ENCODE measurements at regions not wholly inside any gene's neighbourhood (a gene's known extent, or its start where the extent isn't known, plus 50 kb on each side); places are given as distances from the start of the nearest gene placed in this dataset.
"Not testable (repeated sequence)": the region's sequence is repeated elsewhere in the genome, so short reads cannot be mapped to it uniquely, and the experiment has no call there.

DNA sequence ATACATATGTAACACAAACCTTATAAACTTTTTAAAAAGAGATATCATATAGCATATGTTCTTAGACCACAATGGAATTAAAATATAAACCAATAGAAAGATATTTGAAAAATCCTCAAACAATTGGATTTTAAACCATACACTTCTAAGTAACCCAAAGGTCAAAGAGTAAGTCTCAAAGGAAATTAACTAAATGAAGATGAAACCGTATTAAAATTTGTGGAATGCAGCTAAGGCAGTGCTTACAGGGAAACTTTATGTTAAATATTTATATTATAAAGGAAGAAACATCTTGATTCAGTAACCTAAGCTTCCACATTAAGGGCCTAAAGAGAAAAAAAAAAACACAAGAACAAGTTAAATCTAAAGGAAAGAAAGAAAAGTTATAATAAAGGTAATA is 966.1 kb downstream of the SLC4A3 start:
- Histone ChIP-seq H3K4me1 (ENCODE audit: control insufficient read depth, insufficient read depth, low read length) (no peaks in the 10 kb centered on the region), H3K27me3 (ENCODE audit: control insufficient read depth, insufficient read depth, low read length) (no peaks in the 10 kb centered on the region), H3K36me3 (ENCODE audit: control insufficient read depth, insufficient read depth, low read length) (no peaks in the 10 kb centered on the region), H3K9ac (ENCODE audit: low read length) (no peak overlapping the region), H3K4me3 (ENCODE audit: low read depth, low read length) (no peak overlapping the region), H3K27ac (ENCODE audit: low read depth, low read length) (no peak overlapping the region), H3K9me3 (ENCODE audit: control insufficient read depth, insufficient read depth, low read depth, low read length) (no peaks in the 10 kb centered on the region)

DNA sequence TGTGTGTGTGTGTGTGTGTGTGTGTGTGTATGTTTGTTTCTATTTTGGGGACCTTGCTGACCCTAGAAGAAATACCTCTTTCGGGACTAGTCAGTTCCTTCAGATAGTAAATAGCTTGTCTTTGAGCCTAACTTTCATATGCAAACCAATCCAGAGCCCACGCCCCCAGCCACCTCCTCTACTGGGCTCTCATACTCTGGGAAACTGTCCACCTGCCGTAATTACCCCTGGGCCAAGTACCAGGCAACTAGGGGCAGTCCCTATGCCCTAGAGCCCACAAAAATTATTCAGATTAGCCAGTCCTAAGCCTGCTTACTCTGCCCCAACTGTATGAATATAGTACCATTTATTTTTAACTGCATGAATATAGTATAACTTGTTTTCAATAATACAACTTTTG is 970.4 kb downstream of the EPHA4 start:
- H3K9me3 ChIP-seq (ENCODE audit: control insufficient read depth, insufficient read depth, low read depth, low read length), result no peaks in the 10 kb centered on the region
- H3K27ac ChIP-seq (ENCODE audit: low read depth, low read length), result no peak overlapping the region
- no peaks in the 10 kb centered on the region for H3K36me3 ChIP-seq (ENCODE audit: control insufficient read depth, insufficient read depth, low read length)
- H3K9ac ChIP-seq (ENCODE audit: low read length), result no peak overlapping the region
- no peaks in the 10 kb centered on the region; the same call in 1 of the 2 replicates for H3K4me1 ChIP-seq (ENCODE audit: control insufficient read depth, insufficient read depth, low read length)
- no peaks in the 10 kb centered on the region for H3K27me3 ChIP-seq (ENCODE audit: control insufficient read depth, insufficient read depth, low read length)
- H3K4me3 ChIP-seq (ENCODE audit: low read depth, low read length), result no peak overlapping the region

- H3K27me3 ChIP-seq (ENCODE audit: control insufficient read depth, insufficient read depth, low read length); H3K4me1 ChIP-seq (ENCODE audit: control insufficient read depth, insufficient read depth, low read length); H3K9ac ChIP-seq (ENCODE audit: low read length); H3K9me3 ChIP-seq (ENCODE audit: control insufficient read depth, insufficient read depth, low read depth, low read length); H3K27ac ChIP-seq (ENCODE audit: low read depth, low read length); H3K4me3 ChIP-seq (ENCODE audit: low read depth, low read length); H3K36me3 ChIP-seq (ENCODE audit: control insufficient read depth, insufficient read depth, low read length): not testable (repeated sequence)
These were observed 959.1 kb downstream of the EPHA4 start for GRCh38 chr2:220613004-220613403.

GRCh38 chr2:220614064-220614463 is 958.0 kb downstream of the EPHA4 start:
- Histone ChIP-seq H3K36me3 (ENCODE audit: control insufficient read depth, insufficient read depth, low read length) (no peaks in the 10 kb centered on the region), H3K27ac (ENCODE audit: low read depth, low read length) (no peak overlapping the region), H3K27me3 (ENCODE audit: control insufficient read depth, insufficient read depth, low read length) (no peaks in the 10 kb centered on the region), H3K9me3 (ENCODE audit: control insufficient read depth, insufficient read depth, low read depth, low read length) (no peaks in the 10 kb centered on the region), H3K4me1 (ENCODE audit: control insufficient read depth, insufficient read depth, low read length) (no peaks in the 10 kb centered on the region), H3K9ac (ENCODE audit: low read length) (no peak overlapping the region), H3K4me3 (ENCODE audit: low read depth, low read length) (no peak overlapping the region)

DNA sequence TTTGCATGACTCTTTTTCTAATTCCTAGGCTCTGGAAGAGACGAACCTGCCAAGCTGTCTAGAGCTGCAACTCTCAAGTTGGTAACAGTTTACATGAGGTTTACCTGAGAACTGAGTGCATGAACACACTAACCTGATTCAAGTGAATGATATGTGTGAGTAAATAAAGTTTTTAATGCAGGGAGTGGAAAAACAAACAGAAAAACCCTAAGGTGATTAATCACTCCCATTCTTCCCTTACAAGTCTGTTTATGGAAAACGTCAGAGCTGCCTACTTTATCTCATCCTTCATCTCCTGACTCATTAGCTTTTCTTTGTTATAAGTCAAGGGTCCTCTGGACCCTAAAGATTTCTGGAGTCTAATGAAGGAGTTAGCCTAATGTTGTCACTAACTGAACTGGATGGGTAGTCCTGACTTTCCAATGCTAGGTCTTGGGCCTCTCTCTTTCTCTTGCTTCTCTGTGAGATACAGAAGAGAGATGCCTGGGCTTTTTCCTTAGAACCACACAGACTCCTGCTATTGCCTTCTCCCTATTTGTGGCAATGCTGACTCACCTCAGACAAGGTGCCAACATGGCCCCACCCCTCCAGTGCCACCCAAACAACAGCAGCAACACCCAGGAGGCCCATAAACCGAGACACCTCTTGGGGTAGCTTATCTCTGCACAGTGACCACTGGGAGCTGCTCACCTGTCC is 952.4 kb downstream of the EPHA4 start:
- Histone ChIP-seq H3K9me3 (ENCODE audit: control insufficient read depth, insufficient read depth, low read depth, low read length) (no peaks in the 10 kb centered on the region), H3K27ac (ENCODE audit: low read depth, low read length) (no peak overlapping the region)

DNA sequence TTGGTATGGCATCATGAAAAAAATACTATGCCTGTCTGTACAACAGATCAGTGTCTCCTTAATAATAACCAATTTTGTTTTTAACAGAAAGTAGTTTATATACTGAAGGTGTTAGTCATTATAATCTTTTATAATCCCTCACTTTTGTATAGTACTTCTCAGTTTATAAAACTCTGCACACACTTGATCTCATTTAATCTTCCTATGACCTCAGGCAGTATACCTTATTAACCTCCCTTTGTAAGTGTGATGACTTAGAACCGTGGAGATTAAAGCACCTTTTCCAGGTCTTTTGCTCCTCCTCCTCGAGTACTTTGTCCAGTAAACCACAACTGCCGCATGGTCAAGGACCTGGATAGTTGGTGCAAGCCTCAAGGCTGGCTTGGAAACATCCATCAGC is 945.5 kb downstream of the EPHA4 start:
- H3K9ac ChIP-seq (ENCODE audit: low read length), result no peak overlapping the region
- H3K27me3 ChIP-seq (ENCODE audit: control insufficient read depth, insufficient read depth, low read length), result no peaks in the 10 kb centered on the region
- H3K36me3 ChIP-seq (ENCODE audit: control insufficient read depth, insufficient read depth, low read length), result no peaks in the 10 kb centered on the region
- no peaks in the 10 kb centered on the region for H3K4me1 ChIP-seq (ENCODE audit: control insufficient read depth, insufficient read depth, low read length)
- no peak overlapping the region for H3K27ac ChIP-seq (ENCODE audit: low read depth, low read length)
- no peaks in the 10 kb centered on the region for H3K9me3 ChIP-seq (ENCODE audit: control insufficient read depth, insufficient read depth, low read depth, low read length)
- no peak overlapping the region for H3K4me3 ChIP-seq (ENCODE audit: low read depth, low read length)

More for the DNA sequence above, 952.4 kb downstream of the EPHA4 start:
- no peaks in the 10 kb centered on the region for H3K27me3 ChIP-seq (ENCODE audit: control insufficient read depth, insufficient read depth, low read length)
- no peaks in the 10 kb centered on the region for H3K4me1 ChIP-seq (ENCODE audit: control insufficient read depth, insufficient read depth, low read length)
- no peak overlapping the region for H3K9ac ChIP-seq (ENCODE audit: low read length)
- no peaks in the 10 kb centered on the region for H3K36me3 ChIP-seq (ENCODE audit: control insufficient read depth, insufficient read depth, low read length)
- no peak overlapping the region for H3K4me3 ChIP-seq (ENCODE audit: low read depth, low read length)

- H3K36me3 ChIP-seq (ENCODE audit: control insufficient read depth, insufficient read depth, low read length), result no peaks in the 10 kb centered on the region
- H3K9ac ChIP-seq (ENCODE audit: low read length), result no peak overlapping the region
- H3K4me1 ChIP-seq (ENCODE audit: control insufficient read depth, insufficient read depth, low read length), result no peaks in the 10 kb centered on the region
- H3K4me3 ChIP-seq (ENCODE audit: low read depth, low read length), result no peak overlapping the region
- H3K9me3 ChIP-seq (ENCODE audit: control insufficient read depth, insufficient read depth, low read depth, low read length), result no peaks in the 10 kb centered on the region
- no peaks in the 10 kb centered on the region for H3K27me3 ChIP-seq (ENCODE audit: control insufficient read depth, insufficient read depth, low read length)
- no peak overlapping the region for H3K27ac ChIP-seq (ENCODE audit: low read depth, low read length)
These were observed 943.9 kb downstream of the EPHA4 start for GRCh38 chr2:220628252-220628651.

DNA sequence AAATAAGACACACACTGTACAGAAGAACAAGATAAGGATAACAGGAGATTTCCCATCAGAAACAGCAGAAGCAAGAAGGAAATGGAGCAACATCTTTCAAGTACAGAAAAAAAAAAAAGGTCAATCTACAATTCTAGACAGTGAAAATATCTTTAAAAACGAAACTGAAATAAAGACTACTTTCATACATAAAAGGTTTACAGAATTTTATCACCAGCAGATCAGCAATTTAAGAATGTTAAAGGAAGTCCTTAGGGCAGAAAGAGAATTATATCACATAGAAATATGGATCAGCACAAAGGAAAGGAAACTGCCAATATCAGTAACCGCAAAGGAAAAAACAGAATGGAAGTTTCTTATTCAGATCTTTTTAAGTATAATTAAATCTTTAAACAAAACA is 931.0 kb downstream of the EPHA4 start:
- H3K9me3 ChIP-seq (ENCODE audit: control insufficient read depth, insufficient read depth, low read depth, low read length), result no peaks in the 10 kb centered on the region
- no peaks in the 10 kb centered on the region for H3K36me3 ChIP-seq (ENCODE audit: control insufficient read depth, insufficient read depth, low read length)
- H3K4me3 ChIP-seq (ENCODE audit: low read depth, low read length), result no peak overlapping the region
- H3K27ac ChIP-seq (ENCODE audit: low read depth, low read length), result no peak overlapping the region
- no peaks in the 10 kb centered on the region for H3K27me3 ChIP-seq (ENCODE audit: control insufficient read depth, insufficient read depth, low read length)
- no peak overlapping the region for H3K9ac ChIP-seq (ENCODE audit: low read length)
- H3K4me1 ChIP-seq (ENCODE audit: control insufficient read depth, insufficient read depth, low read length), result peaks cover 4% of the 10 kb centered on the region; the same call in 1 of the 2 replicates

DNA sequence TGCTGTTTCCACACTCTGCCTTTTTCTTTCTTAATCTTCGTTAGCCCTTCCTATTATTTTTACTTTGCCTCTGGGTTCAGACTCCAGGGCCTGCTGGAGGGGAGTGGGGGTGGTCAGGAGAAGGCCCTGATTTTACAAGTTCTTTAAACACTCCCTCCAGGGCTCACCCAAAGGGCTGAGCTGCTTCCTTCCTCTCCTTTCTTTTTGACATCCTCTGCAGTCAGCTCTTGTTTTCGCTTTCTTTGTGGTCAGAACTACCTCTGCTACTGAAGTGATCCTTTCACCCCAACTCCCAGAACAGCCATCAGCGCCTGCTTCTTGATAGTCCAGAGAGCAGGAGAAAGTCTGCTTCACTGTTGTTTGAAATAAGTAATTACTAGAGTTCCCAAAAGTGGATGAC is 925.7 kb downstream of the EPHA4 start:
- no peaks in the 10 kb centered on the region for H3K27me3 ChIP-seq (ENCODE audit: control insufficient read depth, insufficient read depth, low read length)
- peaks cover 4% of the 10 kb centered on the region; the same call in 1 of the 2 replicates for H3K4me1 ChIP-seq (ENCODE audit: control insufficient read depth, insufficient read depth, low read length)
- H3K9ac ChIP-seq (ENCODE audit: low read length), result no peak overlapping the region
- no peaks in the 10 kb centered on the region for H3K9me3 ChIP-seq (ENCODE audit: control insufficient read depth, insufficient read depth, low read depth, low read length)
- no peak overlapping the region for H3K4me3 ChIP-seq (ENCODE audit: low read depth, low read length)
- no peak overlapping the region for H3K27ac ChIP-seq (ENCODE audit: low read depth, low read length)
- H3K36me3 ChIP-seq (ENCODE audit: control insufficient read depth, insufficient read depth, low read length), result no peaks in the 10 kb centered on the region

DNA sequence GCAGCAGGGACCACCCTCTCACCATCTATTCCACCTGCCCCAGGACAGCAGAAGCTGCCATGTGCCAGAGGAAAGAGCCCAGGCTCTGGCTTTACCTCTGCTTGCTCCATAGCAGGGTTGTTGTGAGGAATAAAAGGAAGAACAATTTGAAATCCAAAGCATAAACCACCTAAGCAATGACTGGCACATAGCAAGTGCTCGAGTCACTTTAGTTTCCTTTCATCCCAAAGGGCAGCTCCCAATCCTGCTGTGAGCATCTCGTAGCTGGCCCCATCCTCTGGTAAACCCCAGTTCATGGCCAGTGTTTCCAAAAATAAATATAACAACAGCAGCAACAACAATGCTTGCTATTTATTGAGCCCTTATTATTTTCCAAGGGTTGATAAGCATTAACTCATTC is 923.5 kb downstream of the EPHA4 start:
- H3K27ac ChIP-seq (ENCODE audit: low read depth, low read length), result no peak overlapping the region
- H3K36me3 ChIP-seq (ENCODE audit: control insufficient read depth, insufficient read depth, low read length), result no peaks in the 10 kb centered on the region
- H3K4me1 ChIP-seq (ENCODE audit: control insufficient read depth, insufficient read depth, low read length), result no peaks in the 10 kb centered on the region
- H3K4me3 ChIP-seq (ENCODE audit: low read depth, low read length), result no peak overlapping the region
- no peaks in the 10 kb centered on the region for H3K9me3 ChIP-seq (ENCODE audit: control insufficient read depth, insufficient read depth, low read depth, low read length)
- H3K9ac ChIP-seq (ENCODE audit: low read length), result no peak overlapping the region
- no peaks in the 10 kb centered on the region for H3K27me3 ChIP-seq (ENCODE audit: control insufficient read depth, insufficient read depth, low read length)

DNA sequence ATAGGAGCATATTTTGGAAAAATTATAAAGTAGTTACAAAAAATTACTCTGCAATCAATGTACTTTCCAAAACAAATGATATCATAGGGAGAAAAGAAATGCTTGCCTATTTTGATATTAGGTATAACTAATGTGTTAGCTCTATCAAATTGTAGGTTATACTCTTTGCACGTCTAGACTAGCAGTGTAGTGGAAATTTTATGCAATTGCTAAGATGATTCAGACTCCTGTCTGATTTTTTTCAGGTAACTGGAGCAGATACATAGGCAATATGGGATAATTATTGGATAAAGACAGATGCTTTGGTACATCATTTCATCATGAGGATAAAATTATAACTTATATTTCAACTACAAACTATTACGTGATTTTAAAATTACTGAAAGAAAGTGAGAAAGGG is 918.3 kb downstream of the EPHA4 start:
- Histone ChIP-seq H3K9me3 (ENCODE audit: control insufficient read depth, insufficient read depth, low read depth, low read length) (no peaks in the 10 kb centered on the region), H3K27ac (ENCODE audit: low read depth, low read length) (no peak overlapping the region), H3K4me3 (ENCODE audit: low read depth, low read length) (no peak overlapping the region), H3K4me1 (ENCODE audit: control insufficient read depth, insufficient read depth, low read length) (no peaks in the 10 kb centered on the region), H3K9ac (ENCODE audit: low read length) (no peak overlapping the region), H3K36me3 (ENCODE audit: control insufficient read depth, insufficient read depth, low read length) (no peaks in the 10 kb centered on the region), H3K27me3 (ENCODE audit: control insufficient read depth, insufficient read depth, low read length) (no peaks in the 10 kb centered on the region)

DNA sequence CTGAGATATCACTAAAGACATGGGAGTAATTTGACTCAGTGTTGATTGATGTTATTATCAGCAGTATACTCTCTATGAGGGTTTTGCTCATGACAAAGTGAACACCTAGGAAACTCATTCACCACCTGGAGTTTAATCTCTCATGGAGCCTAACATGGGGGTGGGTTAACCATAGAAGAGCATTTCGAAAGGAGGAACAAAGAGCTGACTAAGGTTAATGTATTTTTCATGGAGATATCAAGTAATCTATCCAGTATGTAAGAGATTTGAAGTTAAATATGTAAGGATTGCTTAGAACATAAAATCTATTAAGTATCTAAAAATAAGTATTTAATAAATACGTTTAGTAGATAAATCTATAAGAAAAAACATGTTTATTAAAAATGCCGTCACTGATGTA is 917.8 kb downstream of the EPHA4 start:
- no peaks in the 10 kb centered on the region for H3K9me3 ChIP-seq (ENCODE audit: control insufficient read depth, insufficient read depth, low read depth, low read length)
- H3K9ac ChIP-seq (ENCODE audit: low read length), result no peak overlapping the region
- no peak overlapping the region for H3K4me3 ChIP-seq (ENCODE audit: low read depth, low read length)
- no peak overlapping the region for H3K27ac ChIP-seq (ENCODE audit: low read depth, low read length)
- no peaks in the 10 kb centered on the region for H3K4me1 ChIP-seq (ENCODE audit: control insufficient read depth, insufficient read depth, low read length)
- no peaks in the 10 kb centered on the region for H3K27me3 ChIP-seq (ENCODE audit: control insufficient read depth, insufficient read depth, low read length)
- H3K36me3 ChIP-seq (ENCODE audit: control insufficient read depth, insufficient read depth, low read length), result no peaks in the 10 kb centered on the region

Data from HUES6 (cell line).